ENCODE measurements at regions not wholly inside any gene's neighbourhood (a gene's known extent, or its start where the extent isn't known, plus 50 kb on each side); places are given as distances from the start of the nearest gene placed in this dataset.
A peak's percentile ranks its signal among the peaks of the same experiment; 100 is the strongest.

DNA sequence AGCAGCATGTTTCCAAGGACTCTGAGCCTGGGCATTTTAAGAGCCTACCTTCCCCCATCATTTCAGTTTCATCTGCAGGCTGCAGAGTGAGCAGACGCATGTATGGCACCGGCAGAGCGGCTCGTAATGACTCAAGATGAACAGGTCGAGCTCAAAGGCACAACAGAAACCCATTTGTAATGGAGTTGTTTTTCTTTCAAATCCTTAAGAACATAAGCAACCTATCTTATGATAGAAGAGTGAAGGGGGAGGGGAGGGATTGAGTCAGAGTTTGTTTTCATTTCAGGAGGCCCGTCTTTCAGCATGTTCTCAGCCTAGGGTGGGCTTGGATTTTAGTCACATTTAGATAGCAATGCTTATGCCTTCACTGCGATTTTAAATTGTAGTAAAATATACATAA lies 54.9 kb upstream of the CISTR start:
- Histone ChIP-seq H3K27me3 (no peaks in the 10 kb centered on the region), H3K4me1 (no peaks in the 10 kb centered on the region), H3K9me3 (no peaks in the 10 kb centered on the region), H3K36me3 (no peaks in the 10 kb centered on the region), H3K4me3 (no peak overlapping the region), H3K27ac (no peak overlapping the region)
- TF ChIP-seq CTCF (IDR thresholded peaks at IDR 0.05) (no peak), EP300 (IDR thresholded peaks at IDR 0.05) (no peak), POLR2A (IDR thresholded peaks at IDR 0.05) (no peak), POLR2AphosphoS5 (IDR thresholded peaks at IDR 0.05) (no peak)
- no peak for DNase-seq
- no peak for ATAC-seq (ENCODE audit: low FRiP score in 2 of 2)
- 40 to 54% methylated on average over 7 of the region's 7 CpGs for WGBS, 2 donors

GRCh38 chr12:53807322-53807860 lies 55.6 kb upstream of the CISTR start:
- no peak for ATAC-seq (ENCODE audit: low FRiP score in 2 of 2)
- H3K9me3 ChIP-seq: no peaks in the 10 kb centered on the region

DNA sequence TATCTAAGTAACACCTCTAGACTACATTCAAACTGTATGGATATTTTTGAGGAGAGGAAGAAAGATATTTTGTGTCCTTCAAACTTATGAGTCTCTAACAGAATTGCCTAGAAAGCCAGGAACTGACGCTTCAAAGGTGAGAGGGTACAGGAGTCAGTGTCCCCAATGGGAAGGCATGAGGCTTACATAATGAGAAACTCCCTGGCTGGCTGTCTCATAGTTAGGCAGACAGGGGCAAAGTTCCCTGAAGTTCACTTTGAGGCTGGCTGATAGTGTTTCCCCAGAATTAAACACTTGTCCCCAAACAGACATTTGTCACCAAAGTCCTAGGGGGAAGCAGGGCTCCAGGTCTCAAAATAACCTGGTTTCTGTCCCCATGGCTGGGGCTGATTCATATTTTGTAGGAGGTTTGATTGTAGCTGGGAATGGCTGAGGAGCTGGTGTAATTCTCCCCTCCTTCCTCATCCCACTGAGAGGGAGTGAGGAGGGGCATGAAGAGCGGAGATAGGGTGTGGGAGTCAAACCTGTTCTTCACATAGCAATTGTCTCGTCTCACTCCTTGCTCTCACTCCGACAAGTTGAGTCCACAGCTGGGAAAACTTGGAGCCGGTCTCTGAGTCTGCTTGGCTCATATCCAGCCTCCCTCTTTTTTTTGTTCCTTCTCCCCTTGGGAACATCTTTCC lies 56.4 kb upstream of the CISTR start:
- DNase-seq (no peak), ATAC-seq (ENCODE audit: low FRiP score in 2 of 2) (no peak)
- no peaks in the 10 kb centered on the region for H3K9me3 ChIP-seq
- H3K36me3 ChIP-seq: no peaks in the 10 kb centered on the region
- no peak for TF ChIP-seq CTCF (IDR thresholded peaks at IDR 0.05)
- TF ChIP-seq EP300 (IDR thresholded peaks at IDR 0.05): no peak
- TF ChIP-seq POLR2AphosphoS5 (IDR thresholded peaks at IDR 0.05): no peak
- TF ChIP-seq POLR2A (IDR thresholded peaks at IDR 0.05): no peak
- no peaks in the 10 kb centered on the region for H3K4me1 ChIP-seq
- H3K27ac ChIP-seq: no peak overlapping the region
- no peaks in the 10 kb centered on the region for H3K27me3 ChIP-seq
- no peak overlapping the region for H3K4me3 ChIP-seq
- WGBS, 2 donors: 67 to 71% methylated on average over 5 of the region's 5 CpGs

More at GRCh38 chr12:53807322-53807860, 55.6 kb upstream of the CISTR start:
- H3K4me3 ChIP-seq: no peak overlapping the region
- no peak overlapping the region for H3K27ac ChIP-seq
- no peaks in the 10 kb centered on the region for H3K36me3 ChIP-seq
- H3K27me3 ChIP-seq: no peaks in the 10 kb centered on the region
- TF ChIP-seq POLR2A (IDR thresholded peaks at IDR 0.05) (no peak), EP300 (IDR thresholded peaks at IDR 0.05) (peak in 1 of 4 donors; percentile 34)
- DNase-seq: peak in 1 of 2 donors; percentile 59
- no peaks in the 10 kb centered on the region for H3K4me1 ChIP-seq
- 77 to 78% methylated on average over 8 of the region's 8 CpGs for WGBS, 2 donors

GRCh38 chr12:53809005-53809404 lies 57.2 kb upstream of the CISTR start:
- ATAC-seq (ENCODE audit: low FRiP score in 2 of 2): no peak

DNA sequence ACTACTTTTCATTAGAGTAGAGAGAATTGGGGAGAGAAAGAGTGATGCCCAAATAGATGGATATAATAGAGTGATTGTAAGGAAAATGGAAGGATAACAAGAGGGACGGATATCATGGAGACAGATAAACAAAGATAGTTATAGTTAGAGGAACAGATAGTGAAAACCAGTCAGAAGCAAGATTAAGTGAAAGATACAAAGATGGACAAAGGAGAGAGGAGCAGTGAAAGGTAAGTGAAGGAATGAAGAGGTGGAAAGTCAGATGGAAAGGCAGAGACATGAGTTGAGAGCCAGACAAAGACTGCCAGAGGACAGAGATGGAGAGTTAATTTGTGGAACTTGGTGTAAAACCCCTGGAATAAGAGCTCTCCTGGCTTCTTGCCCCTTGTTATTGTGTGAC lies 59.2 kb upstream of the CISTR start:
- ATAC-seq (ENCODE audit: low FRiP score in 2 of 2) (no peak), DNase-seq (no peak)
- no peak for TF ChIP-seq POLR2A (IDR thresholded peaks at IDR 0.05)
- no peak for TF ChIP-seq POLR2AphosphoS5 (IDR thresholded peaks at IDR 0.05)
- TF ChIP-seq CTCF (IDR thresholded peaks at IDR 0.05): no peak
- TF ChIP-seq EP300 (IDR thresholded peaks at IDR 0.05): no peak
- Histone ChIP-seq H3K4me1 (no peaks in the 10 kb centered on the region), H3K4me3 (no peak overlapping the region), H3K9me3 (no peaks in the 10 kb centered on the region), H3K36me3 (no peaks in the 10 kb centered on the region), H3K27ac (no peak overlapping the region), H3K27me3 (no peaks in the 10 kb centered on the region)
- 76 to 78% methylated on average over 1 of the region's 1 CpG for WGBS, 2 donors

More at GRCh38 chr12:53809005-53809404, 57.2 kb upstream of the CISTR start:
- Histone ChIP-seq H3K27me3 (no peaks in the 10 kb centered on the region), H3K36me3 (no peaks in the 10 kb centered on the region), H3K9me3 (no peaks in the 10 kb centered on the region), H3K4me1 (no peaks in the 10 kb centered on the region), H3K27ac (no peak overlapping the region), H3K4me3 (no peak overlapping the region)
- no peak for DNase-seq
- TF ChIP-seq POLR2A (IDR thresholded peaks at IDR 0.05) (no peak), EP300 (IDR thresholded peaks at IDR 0.05) (no peak), POLR2AphosphoS5 (IDR thresholded peaks at IDR 0.05) (no peak), CTCF (IDR thresholded peaks at IDR 0.05) (no peak)
- WGBS, 2 donors: 60 to 82% methylated on average over 3 of the region's 3 CpGs
